ENCODE measurements at regions not wholly inside any gene's neighbourhood (a gene's known extent, or its start where the extent isn't known, plus 50 kb on each side); places are given as distances from the start of the nearest gene placed in this dataset.

DNA sequence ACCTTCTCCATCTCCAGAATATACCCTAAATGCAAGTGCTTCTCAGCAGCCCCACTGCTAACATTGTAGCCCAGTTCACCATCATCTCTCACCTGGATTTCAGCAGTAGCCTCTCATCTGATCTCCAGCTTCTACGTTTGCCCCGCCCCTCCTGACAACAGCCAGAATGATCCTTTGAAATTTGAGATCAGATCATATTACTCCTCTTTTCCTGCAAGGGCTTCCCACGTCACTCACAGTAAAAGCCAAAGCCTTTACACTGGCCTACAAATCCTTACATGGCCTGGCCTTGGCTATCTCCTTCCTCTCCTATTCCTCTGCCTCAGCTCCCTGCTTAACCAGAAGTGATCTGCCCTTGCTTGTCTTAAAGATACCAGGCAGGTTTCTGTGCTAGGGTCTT lies 94.3 kb upstream of the NBEA start:
- Histone ChIP-seq H3K9ac (ENCODE audit: low read length) (no peak overlapping the region), H3K36me3 (ENCODE audit: control insufficient read depth, insufficient read depth, low read length, severe bottlenecking) (no peaks in the 10 kb centered on the region), H3K4me1 (ENCODE audit: control insufficient read depth, insufficient read depth, low read length) (no peaks in the 10 kb centered on the region), H3K27me3 (replicated peaks; ENCODE audit: control insufficient read depth, insufficient read depth, low read length) (no peaks in the 10 kb centered on the region), H3K9me3 (ENCODE audit: control insufficient read depth, low read length) (no peaks in the 10 kb centered on the region), H3K4me3 (ENCODE audit: low read length) (no peak overlapping the region)
- no peak for DNase-seq (ENCODE audit: low read depth)

DNA sequence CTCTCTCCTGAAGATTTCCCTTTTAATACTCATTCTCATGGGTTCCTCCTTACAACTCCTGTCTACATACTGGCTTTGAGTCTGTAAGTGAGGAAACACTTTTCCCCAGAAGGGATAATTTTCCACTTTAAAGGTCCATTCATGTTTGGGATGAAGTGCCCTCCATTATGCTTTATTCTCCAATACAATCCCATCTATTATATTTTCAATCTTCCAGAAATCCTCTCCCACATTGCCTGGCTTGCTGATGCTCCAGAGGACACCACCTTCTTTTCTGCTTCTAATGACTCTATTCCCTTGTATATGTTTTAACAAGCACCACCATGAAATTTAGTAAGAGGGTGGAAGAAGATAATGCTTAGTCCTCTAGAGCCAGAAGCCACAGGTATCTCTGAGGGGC lies 92.7 kb upstream of the NBEA start:
- no peak for DNase-seq (ENCODE audit: low read depth)
- H3K36me3 ChIP-seq (ENCODE audit: control insufficient read depth, insufficient read depth, low read length, severe bottlenecking): no peaks in the 10 kb centered on the region
- no peaks in the 10 kb centered on the region for H3K9me3 ChIP-seq (ENCODE audit: control insufficient read depth, low read length)
- no peaks in the 10 kb centered on the region for H3K27me3 ChIP-seq (replicated peaks; ENCODE audit: control insufficient read depth, insufficient read depth, low read length)
- no peaks in the 10 kb centered on the region for H3K4me1 ChIP-seq (ENCODE audit: control insufficient read depth, insufficient read depth, low read length)
- H3K4me3 ChIP-seq (ENCODE audit: low read length): no peak overlapping the region
- H3K9ac ChIP-seq (ENCODE audit: low read length): no peak overlapping the region

DNA sequence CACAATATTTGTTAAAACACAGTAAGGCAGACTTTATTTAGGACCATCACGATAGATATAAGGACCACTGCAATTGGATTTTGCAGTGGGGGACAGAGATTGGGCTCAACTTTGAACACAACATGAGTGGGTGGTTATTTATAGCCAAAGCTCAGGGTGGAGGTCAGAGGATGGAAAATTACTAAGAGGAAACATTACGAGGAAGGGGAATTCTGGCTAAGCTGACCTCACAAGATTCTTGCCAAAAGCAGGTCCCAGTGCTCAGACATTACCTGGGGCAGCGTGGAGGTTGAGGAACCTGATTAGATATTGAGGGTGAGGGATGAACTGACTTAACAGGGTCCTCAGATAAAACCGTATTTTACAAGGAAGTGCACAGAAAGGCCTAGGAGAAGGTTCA lies 88.9 kb upstream of the NBEA start:
- no peaks in the 10 kb centered on the region for H3K36me3 ChIP-seq (ENCODE audit: control insufficient read depth, insufficient read depth, low read length, severe bottlenecking)
- H3K9me3 ChIP-seq (ENCODE audit: control insufficient read depth, low read length): no peaks in the 10 kb centered on the region
- H3K4me1 ChIP-seq (ENCODE audit: control insufficient read depth, insufficient read depth, low read length): no peaks in the 10 kb centered on the region
- no peak overlapping the region for H3K9ac ChIP-seq (ENCODE audit: low read length)
- no peak overlapping the region for H3K4me3 ChIP-seq (ENCODE audit: low read length)
- H3K27me3 ChIP-seq (replicated peaks; ENCODE audit: control insufficient read depth, insufficient read depth, low read length): no peaks in the 10 kb centered on the region
- DNase-seq (ENCODE audit: low read depth): no peak

DNA sequence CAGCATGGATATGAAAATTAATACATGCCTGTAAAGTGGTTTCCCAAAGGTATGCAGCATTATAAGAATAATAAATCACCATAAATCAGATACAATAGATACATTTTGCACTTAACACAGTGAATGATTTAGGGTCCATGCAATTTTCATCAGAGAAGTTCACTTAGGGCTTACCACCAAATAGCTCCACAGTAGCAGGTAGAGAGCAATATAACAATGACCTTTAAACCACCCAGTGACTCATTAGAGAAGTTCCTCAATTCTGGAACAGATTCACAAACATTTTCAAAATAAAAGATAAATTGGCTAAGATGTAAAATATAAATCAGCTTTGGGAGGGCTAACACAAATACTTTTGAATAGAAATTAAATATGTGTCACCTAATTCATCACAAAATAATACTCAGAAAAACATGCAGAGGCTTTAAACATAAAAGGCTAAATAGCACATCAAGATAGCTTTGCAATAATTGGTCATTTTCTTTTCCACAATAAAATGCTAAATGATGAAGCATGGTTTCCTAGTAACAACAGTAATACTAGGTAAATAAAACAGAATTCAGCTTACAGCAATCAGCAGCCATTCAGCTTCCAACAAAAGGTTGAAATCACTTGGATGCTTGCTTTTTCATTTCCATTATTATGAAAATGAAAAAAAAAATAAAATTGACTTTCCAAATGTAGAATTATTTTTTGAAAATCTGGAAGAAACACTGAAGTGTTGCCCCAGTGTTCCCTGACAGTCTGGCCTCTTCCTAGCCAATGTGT lies 84.3 kb upstream of the NBEA start:
- no peak overlapping the region for H3K9ac ChIP-seq (ENCODE audit: low read length)
- no peaks in the 10 kb centered on the region for H3K27me3 ChIP-seq (replicated peaks; ENCODE audit: control insufficient read depth, insufficient read depth, low read length)
- no peak for DNase-seq (ENCODE audit: low read depth)
- no peaks in the 10 kb centered on the region for H3K9me3 ChIP-seq (ENCODE audit: control insufficient read depth, low read length)
- no peaks in the 10 kb centered on the region for H3K36me3 ChIP-seq (ENCODE audit: control insufficient read depth, insufficient read depth, low read length, severe bottlenecking)
- no peaks in the 10 kb centered on the region for H3K4me1 ChIP-seq (ENCODE audit: control insufficient read depth, insufficient read depth, low read length)
- no peak overlapping the region for H3K4me3 ChIP-seq (ENCODE audit: low read length)

DNA sequence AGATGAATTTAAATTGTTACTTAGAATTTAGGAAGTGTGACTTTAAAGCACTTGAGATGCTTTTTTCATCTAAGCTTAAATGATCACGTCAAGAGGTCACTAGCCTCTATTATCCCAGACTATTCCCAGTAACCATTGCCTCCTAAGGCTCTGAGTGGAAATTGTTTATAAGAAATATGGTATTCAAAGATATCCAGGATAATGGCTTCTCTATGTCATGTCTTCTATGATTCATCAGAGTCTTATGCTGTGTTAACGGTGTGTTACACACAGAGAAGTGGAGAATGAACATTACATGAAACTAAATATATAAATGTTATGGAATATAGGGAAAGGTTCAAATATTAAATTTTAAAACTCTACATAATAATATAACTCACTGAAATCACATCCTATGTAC lies 79.8 kb upstream of the NBEA start:
- H3K4me1 ChIP-seq (ENCODE audit: control insufficient read depth, insufficient read depth, low read length): peaks cover 11% of the 10 kb centered on the region
- no peaks in the 10 kb centered on the region for H3K9me3 ChIP-seq (ENCODE audit: control insufficient read depth, low read length)
- no peaks in the 10 kb centered on the region for H3K36me3 ChIP-seq (ENCODE audit: control insufficient read depth, insufficient read depth, low read length, severe bottlenecking)
- peak; percentile 7 for DNase-seq (ENCODE audit: low read depth)
- H3K4me3 ChIP-seq (ENCODE audit: low read length): no peak overlapping the region
- no peak overlapping the region for H3K9ac ChIP-seq (ENCODE audit: low read length)
- H3K27me3 ChIP-seq (replicated peaks; ENCODE audit: control insufficient read depth, insufficient read depth, low read length): no peaks in the 10 kb centered on the region

DNA sequence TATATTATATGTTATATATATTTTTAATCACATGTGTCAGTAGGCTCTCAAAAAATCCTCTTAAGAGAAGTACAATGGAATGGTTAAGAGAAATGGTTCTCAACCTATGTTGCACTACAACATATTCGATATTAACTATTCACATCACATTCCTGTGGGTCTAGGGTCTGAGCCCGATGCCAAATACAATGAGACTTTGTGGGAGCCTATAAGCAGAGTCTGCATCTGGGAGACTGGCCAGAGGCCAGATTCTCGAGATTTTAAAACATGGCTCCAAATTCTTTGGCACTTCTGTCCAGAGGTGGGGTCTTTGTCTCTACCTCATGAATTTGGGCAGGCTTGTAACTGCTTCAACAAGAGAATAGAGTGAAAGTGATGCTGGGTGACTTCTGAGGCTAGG lies 79.4 kb upstream of the NBEA start:
- peaks cover 15% of the 10 kb centered on the region for H3K4me1 ChIP-seq (ENCODE audit: control insufficient read depth, insufficient read depth, low read length)
- H3K36me3 ChIP-seq (ENCODE audit: control insufficient read depth, insufficient read depth, low read length, severe bottlenecking): no peaks in the 10 kb centered on the region
- no peak for DNase-seq (ENCODE audit: low read depth)
- H3K9me3 ChIP-seq (ENCODE audit: control insufficient read depth, low read length): no peaks in the 10 kb centered on the region
- H3K27me3 ChIP-seq (replicated peaks; ENCODE audit: control insufficient read depth, insufficient read depth, low read length): no peaks in the 10 kb centered on the region
- no peak overlapping the region for H3K4me3 ChIP-seq (ENCODE audit: low read length)
- no peak overlapping the region for H3K9ac ChIP-seq (ENCODE audit: low read length)

DNA sequence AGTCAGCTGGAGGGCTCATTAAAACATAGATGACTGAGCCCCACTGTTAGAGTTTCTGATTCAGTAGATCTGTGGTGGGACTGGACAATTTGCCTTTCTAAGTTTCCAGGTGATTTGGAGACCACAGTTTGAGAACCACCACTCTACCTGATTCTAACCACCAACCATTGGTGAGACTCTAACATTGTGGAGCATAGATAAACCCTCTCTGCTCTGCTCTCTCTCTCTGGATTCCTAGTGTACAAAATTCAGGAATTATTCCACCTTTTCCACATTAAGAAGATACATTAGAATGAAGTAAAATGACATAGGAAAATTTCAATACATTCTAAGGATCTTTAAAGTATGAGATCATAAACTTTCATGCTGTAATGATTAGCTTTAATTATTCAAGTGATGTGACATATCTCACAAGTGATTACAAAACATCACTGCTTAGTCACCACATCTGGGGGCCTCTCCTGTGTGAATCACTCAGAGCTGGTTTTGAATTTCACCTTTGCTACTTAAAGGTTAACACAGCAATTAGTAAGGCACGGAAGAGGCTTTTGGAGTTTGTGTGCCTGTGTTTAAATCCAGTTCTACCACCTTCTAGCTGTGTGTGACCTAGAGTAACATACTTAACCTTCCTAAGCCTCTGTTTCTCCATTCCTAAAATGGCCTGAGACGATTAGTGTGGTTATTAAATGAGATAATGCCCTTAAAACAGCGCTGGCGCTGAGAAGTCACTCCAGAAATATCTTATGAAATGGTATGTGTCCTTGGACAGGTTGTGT lies 78.5 kb upstream of the NBEA start:
- Histone ChIP-seq H3K4me1 (ENCODE audit: control insufficient read depth, insufficient read depth, low read length) (peaks cover 16% of the 10 kb centered on the region), H3K9ac (ENCODE audit: low read length) (no peak overlapping the region), H3K4me3 (ENCODE audit: low read length) (peak overlapping the region; percentile 24), H3K9me3 (ENCODE audit: control insufficient read depth, low read length) (no peaks in the 10 kb centered on the region), H3K36me3 (ENCODE audit: control insufficient read depth, insufficient read depth, low read length, severe bottlenecking) (no peaks in the 10 kb centered on the region), H3K27me3 (replicated peaks; ENCODE audit: control insufficient read depth, insufficient read depth, low read length) (no peaks in the 10 kb centered on the region)
- DNase-seq (ENCODE audit: low read depth): peak; percentile 92

DNA sequence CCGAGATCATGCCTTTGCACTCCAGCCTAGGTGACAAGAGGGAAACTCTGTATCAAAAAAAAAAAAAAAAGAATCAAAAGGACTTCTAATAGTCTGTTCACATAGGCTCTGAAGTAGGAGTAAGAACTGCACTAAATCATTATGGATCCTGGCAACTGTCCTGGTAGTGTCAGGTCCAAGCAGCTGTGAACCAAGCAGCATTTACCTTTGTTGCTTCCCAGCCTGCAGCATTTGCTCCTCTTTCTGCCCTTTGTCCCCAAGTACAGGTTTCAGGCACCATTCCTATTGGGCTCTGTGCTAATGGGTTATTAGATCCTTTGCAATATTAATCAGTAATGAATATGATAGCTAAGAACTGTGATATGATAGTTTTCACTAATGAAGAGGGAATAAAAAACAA lies 77.4 kb upstream of the NBEA start:
- DNase-seq (ENCODE audit: low read depth): no peak

DNA sequence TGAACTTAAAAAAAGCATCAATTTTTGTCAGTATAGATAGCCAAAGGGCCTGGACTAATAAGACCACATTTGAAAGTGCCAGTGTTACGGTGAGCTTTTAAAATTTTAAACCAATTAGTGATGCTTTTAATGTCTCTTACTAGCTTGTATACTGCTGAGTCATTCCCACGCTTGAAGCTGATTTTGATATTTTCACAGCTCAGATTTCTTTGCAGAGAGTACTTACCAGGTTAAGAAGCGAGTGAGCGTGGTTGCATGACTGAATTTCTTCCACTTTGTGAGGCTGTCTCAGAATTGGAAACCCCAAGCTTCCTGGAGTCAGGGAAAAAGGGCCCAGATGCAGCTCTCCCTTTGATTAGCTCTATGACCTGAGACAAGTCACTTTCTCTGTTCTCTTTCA lies 74.5 kb upstream of the NBEA start:
- no peaks in the 10 kb centered on the region for H3K36me3 ChIP-seq (ENCODE audit: control insufficient read depth, insufficient read depth, low read length, severe bottlenecking)
- H3K9ac ChIP-seq (ENCODE audit: low read length): no peak overlapping the region
- H3K4me1 ChIP-seq (ENCODE audit: control insufficient read depth, insufficient read depth, low read length): peaks cover 16% of the 10 kb centered on the region
- H3K9me3 ChIP-seq (ENCODE audit: control insufficient read depth, low read length): no peaks in the 10 kb centered on the region
- H3K27me3 ChIP-seq (replicated peaks; ENCODE audit: control insufficient read depth, insufficient read depth, low read length): no peaks in the 10 kb centered on the region
- DNase-seq (ENCODE audit: low read depth): peak; percentile 61
- H3K4me3 ChIP-seq (ENCODE audit: low read length): no peak overlapping the region

More for the DNA sequence above, 77.4 kb upstream of the NBEA start:
- H3K9ac ChIP-seq (ENCODE audit: low read length): no peak overlapping the region
- H3K9me3 ChIP-seq (ENCODE audit: control insufficient read depth, low read length): no peaks in the 10 kb centered on the region
- no peaks in the 10 kb centered on the region for H3K36me3 ChIP-seq (ENCODE audit: control insufficient read depth, insufficient read depth, low read length, severe bottlenecking)
- no peaks in the 10 kb centered on the region for H3K27me3 ChIP-seq (replicated peaks; ENCODE audit: control insufficient read depth, insufficient read depth, low read length)
- no peak overlapping the region for H3K4me3 ChIP-seq (ENCODE audit: low read length)
- H3K4me1 ChIP-seq (ENCODE audit: control insufficient read depth, insufficient read depth, low read length): peaks cover 16% of the 10 kb centered on the region

DNA sequence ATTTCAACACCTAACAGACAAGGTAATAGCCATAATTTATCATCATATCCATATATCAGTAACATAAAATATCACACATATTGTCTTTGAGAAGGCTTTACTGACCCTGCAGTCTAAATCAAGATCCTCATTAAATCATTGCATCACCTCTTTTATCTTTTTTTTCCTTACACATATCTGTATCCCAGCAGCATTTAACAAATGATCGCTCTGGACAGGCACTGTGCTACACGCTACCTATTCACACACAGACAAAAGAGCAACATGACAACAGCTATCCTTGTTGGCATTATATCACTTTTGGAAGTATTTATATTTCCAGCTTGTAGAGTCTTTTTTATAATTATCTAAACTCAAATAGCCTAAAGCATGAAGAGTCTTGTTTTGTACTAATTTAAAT lies 73.3 kb upstream of the NBEA start:
- Histone ChIP-seq H3K4me3 (ENCODE audit: low read length) (no peak overlapping the region), H3K4me1 (ENCODE audit: control insufficient read depth, insufficient read depth, low read length) (peaks cover 9% of the 10 kb centered on the region), H3K9me3 (ENCODE audit: control insufficient read depth, low read length) (no peaks in the 10 kb centered on the region), H3K36me3 (ENCODE audit: control insufficient read depth, insufficient read depth, low read length, severe bottlenecking) (no peaks in the 10 kb centered on the region), H3K27me3 (replicated peaks; ENCODE audit: control insufficient read depth, insufficient read depth, low read length) (no peaks in the 10 kb centered on the region), H3K9ac (ENCODE audit: low read length) (no peak overlapping the region)
- DNase-seq (ENCODE audit: low read depth): no peak

DNA sequence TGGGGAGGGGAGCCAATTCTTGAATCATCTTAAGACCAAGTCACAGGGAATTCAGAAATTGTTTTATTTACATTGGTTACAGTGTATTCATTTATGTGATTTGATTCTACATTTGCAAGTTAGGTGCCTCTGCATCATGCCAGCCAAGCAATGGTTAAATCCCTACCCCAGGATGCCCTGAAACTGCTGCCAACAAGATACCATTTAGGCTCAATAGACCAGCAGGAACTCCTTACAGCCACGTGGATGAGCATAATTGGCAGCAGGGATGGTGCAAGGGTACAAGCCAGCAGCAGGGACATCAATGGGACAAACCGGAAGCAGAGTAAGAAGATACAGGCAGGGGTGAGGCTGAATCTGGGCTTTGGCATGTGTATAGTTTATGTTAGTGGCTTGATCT lies 72.4 kb upstream of the NBEA start:
- H3K4me1 ChIP-seq (ENCODE audit: control insufficient read depth, insufficient read depth, low read length): peaks cover 6% of the 10 kb centered on the region
- H3K9me3 ChIP-seq (ENCODE audit: control insufficient read depth, low read length): no peaks in the 10 kb centered on the region
- H3K4me3 ChIP-seq (ENCODE audit: low read length): no peak overlapping the region
- no peaks in the 10 kb centered on the region for H3K27me3 ChIP-seq (replicated peaks; ENCODE audit: control insufficient read depth, insufficient read depth, low read length)
- DNase-seq (ENCODE audit: low read depth): no peak
- no peak overlapping the region for H3K9ac ChIP-seq (ENCODE audit: low read length)
- H3K36me3 ChIP-seq (ENCODE audit: control insufficient read depth, insufficient read depth, low read length, severe bottlenecking): no peaks in the 10 kb centered on the region

Data from adipocyte (in vitro differentiated cells).